Uterus (tissue), 3 donors: ENCODE measurements at regions not wholly inside any gene's neighbourhood (a gene's known extent, or its start where the extent isn't known, plus 50 kb on each side); places are given as distances from the start of the nearest gene placed in this dataset.
"Not testable (repeated sequence)": the region's sequence is repeated elsewhere in the genome, so short reads cannot be mapped to it uniquely, and the experiment has no call there.

Source experiments
- DNase-seq, 2 donors: peaks; one replicate each; pipeline ENCODE4 v3.0.0-alpha.2; 2019 to 2020
- H3K27ac ChIP-seq, 2 donors: fragments of 200-600 bp; sonication (generic); 1 replicate in 1 of 2; 2 replicates in 1 of 2; pipeline ENCODE4 v1.5.1; 2016 to 2018
- H3K27me3 ChIP-seq, 2 donors: fragments of 200-600 bp; sonication (generic); one replicate each; pipeline ENCODE4 v1.5.1; 2018 to 2019; ENCODE audit warnings: control low read depth in 1 of 2
- H3K36me3 ChIP-seq, 2 donors: fragments of 200-600 bp; sonication (generic); one replicate each; pipeline ENCODE4 v1.5.1; 2019; ENCODE audit warnings: control low read depth in 1 of 2
- H3K4me1 ChIP-seq, 2 donors: fragments of 200-600 bp; sonication (generic); one replicate each; pipeline ENCODE4 v1.5.1; 2018 to 2019; ENCODE audit warnings: control low read depth in 1 of 2
- H3K4me3 ChIP-seq, 2 donors: fragments of 200-600 bp; sonication (generic); 1 replicate in 1 of 2; 2 replicates in 1 of 2; pipeline ENCODE4 v1.5.1; 2018 to 2019; ENCODE audit warnings: mild to moderate bottlenecking in 1 of 2
- H3K9me3 ChIP-seq, 2 donors: fragments of 200-600 bp; sonication (generic); one replicate each; pipeline ENCODE4 v1.5.1; 2019; ENCODE audit warnings: control low read depth in 1 of 2
- CTCF ChIP-seq, 4 experiments: fragments of 200-600 bp in 2 of 4; fragments of 450-650 bp in 2 of 4; sonication (generic) in 2 of 4; IDR thresholded peaks; one replicate each; pipeline ENCODE4 v1.5.1; 2016 to 2019; ENCODE audit warnings: antibody characterized with exemption in 4 of 4, mild to moderate bottlenecking in 2 of 4, moderate library complexity in 1 of 4
- POLR2A ChIP-seq, 2 donors: fragments of 450-650 bp; IDR thresholded peaks; one replicate each; pipeline ENCODE4 v1.6.1; 2016; ENCODE audit warnings: antibody characterized with exemption in 2 of 2, mild to moderate bottlenecking in 1 of 2, moderate library complexity in 1 of 2
- intact Hi-C: fragments of 100-400 bp; cut with DNase I; formaldehyde crosslinking; loops from one replicate; pipeline ENCODE4 v1.15.1; 2023; ENCODE audit warnings: low total_unique reads
- donor health status: DM: yes; HTN: yes; CAD: no.

GRCh38 chr4:26055855-26056254 lies 141.8 kb downstream of the SMIM20 start:
- intact Hi-C loops, result no loop called here
- H3K4me1 ChIP-seq, result peaks cover 0 to 8% of the 10 kb centered on the region in 2 donors
- no peaks in the 10 kb centered on the region for H3K9me3 ChIP-seq
- H3K27ac ChIP-seq, result no peak overlapping the region
- H3K27me3 ChIP-seq, result no peaks in the 10 kb centered on the region
- no peak for DNase-seq
- H3K36me3 ChIP-seq, result no peaks in the 10 kb centered on the region
- TF ChIP-seq CTCF (IDR thresholded peaks at IDR 0.05) (no peak), POLR2A (IDR thresholded peaks at IDR 0.05) (no peak)
- no peak overlapping the region for H3K4me3 ChIP-seq

GRCh38 chr4:26056406-26056805 lies 142.4 kb downstream of the SMIM20 start:
- H3K36me3 ChIP-seq, result no peaks in the 10 kb centered on the region
- no peaks in the 10 kb centered on the region for H3K9me3 ChIP-seq
- H3K4me1 ChIP-seq, result peaks cover 0 to 3% of the 10 kb centered on the region in 2 donors
- no peak overlapping the region for H3K4me3 ChIP-seq
- TF ChIP-seq POLR2A (IDR thresholded peaks at IDR 0.05) (no peak), CTCF (IDR thresholded peaks at IDR 0.05) (no peak)
- no peaks in the 10 kb centered on the region for H3K27me3 ChIP-seq
- no peak overlapping the region for H3K27ac ChIP-seq
- intact Hi-C loops, result no loop called here
- DNase-seq, result no peak

- H3K27ac ChIP-seq, intact Hi-C loops, DNase-seq, H3K4me3 ChIP-seq, H3K27me3 ChIP-seq, H3K9me3 ChIP-seq, H3K4me1 ChIP-seq, H3K36me3 ChIP-seq: not testable (repeated sequence)
These were observed 143.8 kb downstream of the SMIM20 start for GRCh38 chr4:26057839-26058238.

- no peaks in the 10 kb centered on the region for H3K4me1 ChIP-seq
- H3K36me3 ChIP-seq, result no peaks in the 10 kb centered on the region
- no peak overlapping the region for H3K27ac ChIP-seq
- H3K27me3 ChIP-seq, result no peaks in the 10 kb centered on the region
- no peak for DNase-seq
- H3K4me3 ChIP-seq, result no peak overlapping the region
- no peaks in the 10 kb centered on the region for H3K9me3 ChIP-seq
- intact Hi-C loops, result no loop called here
- TF ChIP-seq POLR2A (IDR thresholded peaks at IDR 0.05), result no peak
These were observed 144.5 kb downstream of the SMIM20 start for GRCh38 chr4:26058537-26058936.

GRCh38 chr4:26059391-26060154 lies 145.6 kb downstream of the SMIM20 start:
- TF ChIP-seq POLR2A (IDR thresholded peaks at IDR 0.05), result no peak
- TF ChIP-seq CTCF (IDR thresholded peaks at IDR 0.05), result no peak
- H3K4me3 ChIP-seq, result no peak overlapping the region
- H3K27ac ChIP-seq, result no peak overlapping the region
- no peak for DNase-seq
- no peaks in the 10 kb centered on the region for H3K36me3 ChIP-seq
- H3K9me3 ChIP-seq, result no peaks in the 10 kb centered on the region
- no peaks in the 10 kb centered on the region for H3K27me3 ChIP-seq
- intact Hi-C loops, result no loop called here
- no peaks in the 10 kb centered on the region for H3K4me1 ChIP-seq

GRCh38 chr4:26060286-26060685 lies 146.3 kb downstream of the SMIM20 start:
- Histone ChIP-seq H3K4me3 (no peak overlapping the region), H3K4me1 (no peaks in the 10 kb centered on the region), H3K36me3 (no peaks in the 10 kb centered on the region), H3K9me3 (no peaks in the 10 kb centered on the region), H3K27ac (no peak overlapping the region), H3K27me3 (no peaks in the 10 kb centered on the region)
- intact Hi-C loops, result no loop called here
- no peak for DNase-seq
- no peak for TF ChIP-seq POLR2A (IDR thresholded peaks at IDR 0.05)
- TF ChIP-seq CTCF (IDR thresholded peaks at IDR 0.05), result no peak
